BE2C (cell line): ENCODE measurements at regions not wholly inside any gene's neighbourhood (a gene's known extent, or its start where the extent isn't known, plus 50 kb on each side); places are given as distances from the start of the nearest gene placed in this dataset.

Experiments
- DNase-seq: peaks from one replicate; pipeline ENCODE4 v3.0.0-alpha.2; 2020
- H3K27me3 ChIP-seq: fragments of 250-450 bp; sonication (Bioruptor Pico); 2 replicates; pipeline ENCODE4 v1.5.1; 2020; ENCODE audit warnings: mild to moderate bottlenecking
- H3K36me3 ChIP-seq: fragments of 250-450 bp; sonication (Bioruptor Pico); 2 replicates; pipeline ENCODE4 v1.5.1; 2020; ENCODE audit warnings: mild to moderate bottlenecking
- H3K4me1 ChIP-seq: fragments of 250-450 bp; sonication (Bioruptor Pico); 2 replicates; pipeline ENCODE4 v1.5.1; 2020
- H3K4me3 ChIP-seq: 2 replicates; pipeline ENCODE4 v1.5.1; 2011; ENCODE audit warnings: low read depth, low read length
- H3K9me3 ChIP-seq: fragments of 250-450 bp; sonication (Bioruptor Pico); 2 replicates; pipeline ENCODE4 v1.5.1; 2020
- TF ChIP-seq, protein P1 (sequence below): IDR thresholded peaks from 2 replicates; pipeline ENCODE4 v1.5.1; 2012; ENCODE audit warnings: mild to moderate bottlenecking, low read depth, low read length

DNA sequence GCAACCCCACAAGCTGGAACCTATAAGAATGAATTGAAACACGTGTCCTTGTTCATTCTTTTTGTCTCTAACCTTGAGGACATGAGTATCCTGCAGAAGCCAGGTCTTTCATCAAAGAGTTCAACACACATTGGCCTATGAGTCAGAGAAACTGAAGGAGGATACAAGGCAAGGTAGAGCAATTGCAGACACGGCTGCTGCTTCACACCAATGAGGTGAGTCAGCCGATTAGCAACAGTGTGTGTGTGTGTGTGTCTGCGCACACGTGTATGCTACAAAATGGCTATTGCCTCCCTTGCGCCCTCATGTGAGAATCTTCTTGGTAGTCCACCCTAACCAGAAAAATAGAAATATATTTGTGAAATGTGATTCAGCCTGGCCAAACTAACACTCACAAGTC is 1477.7 kb upstream of the IGFBP7 start:
- TF ChIP-seq, protein P1, sequence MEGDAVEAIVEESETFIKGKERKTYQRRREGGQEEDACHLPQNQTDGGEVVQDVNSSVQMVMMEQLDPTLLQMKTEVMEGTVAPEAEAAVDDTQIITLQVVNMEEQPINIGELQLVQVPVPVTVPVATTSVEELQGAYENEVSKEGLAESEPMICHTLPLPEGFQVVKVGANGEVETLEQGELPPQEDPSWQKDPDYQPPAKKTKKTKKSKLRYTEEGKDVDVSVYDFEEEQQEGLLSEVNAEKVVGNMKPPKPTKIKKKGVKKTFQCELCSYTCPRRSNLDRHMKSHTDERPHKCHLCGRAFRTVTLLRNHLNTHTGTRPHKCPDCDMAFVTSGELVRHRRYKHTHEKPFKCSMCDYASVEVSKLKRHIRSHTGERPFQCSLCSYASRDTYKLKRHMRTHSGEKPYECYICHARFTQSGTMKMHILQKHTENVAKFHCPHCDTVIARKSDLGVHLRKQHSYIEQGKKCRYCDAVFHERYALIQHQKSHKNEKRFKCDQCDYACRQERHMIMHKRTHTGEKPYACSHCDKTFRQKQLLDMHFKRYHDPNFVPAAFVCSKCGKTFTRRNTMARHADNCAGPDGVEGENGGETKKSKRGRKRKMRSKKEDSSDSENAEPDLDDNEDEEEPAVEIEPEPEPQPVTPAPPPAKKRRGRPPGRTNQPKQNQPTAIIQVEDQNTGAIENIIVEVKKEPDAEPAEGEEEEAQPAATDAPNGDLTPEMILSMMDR = no peak
- Histone ChIP-seq H3K9me3 (no peaks in the 10 kb centered on the region), H3K4me3 (no peak overlapping the region), H3K36me3 (no peaks in the 10 kb centered on the region), H3K27me3 (no peaks in the 10 kb centered on the region), H3K4me1 (no peaks in the 10 kb centered on the region)
- DNase-seq = no peak

DNA sequence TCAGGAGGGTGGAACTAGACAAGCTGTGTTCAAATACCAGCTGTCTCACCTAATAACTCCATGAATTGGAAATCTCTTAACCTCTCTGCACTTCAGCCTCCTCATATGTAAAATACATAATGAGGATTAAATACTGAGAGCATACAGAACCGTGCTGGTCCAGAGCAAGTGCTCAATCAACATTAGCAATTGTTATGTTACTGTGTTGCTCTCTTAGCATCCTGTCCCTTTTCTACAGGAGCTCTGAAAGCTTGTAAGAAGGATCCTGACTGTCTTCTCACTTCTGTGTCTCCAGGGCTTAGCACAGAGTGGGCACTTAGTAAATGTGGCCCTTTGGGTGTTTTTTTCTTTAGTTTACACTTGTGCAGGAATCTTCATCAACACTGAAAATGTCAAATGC is 1456.1 kb upstream of the IGFBP7 start:
- H3K9me3 ChIP-seq = no peaks in the 10 kb centered on the region; the same call in 1 of the 2 replicates
- H3K27me3 ChIP-seq = no peaks in the 10 kb centered on the region
- no peak overlapping the region for H3K4me3 ChIP-seq
- H3K4me1 ChIP-seq = no peaks in the 10 kb centered on the region
- no peaks in the 10 kb centered on the region for H3K36me3 ChIP-seq
- no peak for DNase-seq
- TF ChIP-seq, protein P1 = no peak

DNA sequence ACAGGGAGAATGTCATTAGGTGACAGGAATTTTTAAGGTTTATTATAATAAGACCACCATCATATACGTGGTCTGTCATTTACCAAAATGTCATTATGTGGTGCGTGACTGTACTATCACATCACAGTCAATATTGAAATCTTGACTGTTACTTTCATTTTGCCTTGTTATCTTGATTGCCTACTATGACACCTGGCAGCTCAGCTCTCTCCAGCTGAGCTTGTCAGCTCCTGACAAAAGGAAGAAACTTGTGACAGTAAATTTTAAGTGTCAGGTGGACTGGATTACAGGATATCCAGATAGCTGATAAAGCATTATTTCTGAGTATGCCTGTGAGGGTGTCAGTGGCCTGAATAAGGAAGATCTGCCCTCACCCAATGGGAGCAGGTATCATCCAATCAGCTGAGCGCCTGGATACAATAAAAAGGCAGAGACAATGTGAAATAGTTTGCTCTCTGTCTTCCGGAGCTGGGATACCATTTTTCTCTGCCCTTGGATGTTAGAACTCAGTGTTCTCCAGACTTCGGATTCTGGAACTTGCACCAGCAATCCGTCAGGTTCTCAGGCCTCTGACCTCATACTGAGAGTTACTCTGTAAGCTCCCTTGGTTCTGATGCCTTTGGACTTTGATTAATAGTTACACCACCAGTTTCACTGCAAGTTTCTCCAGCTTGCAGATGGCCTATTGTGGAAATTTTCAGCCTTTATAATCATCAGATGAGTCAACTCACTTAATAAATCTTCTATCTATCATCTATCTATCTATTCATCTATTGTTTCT is 1454.7 kb upstream of the IGFBP7 start:
- Histone ChIP-seq H3K27me3 (no peaks in the 10 kb centered on the region), H3K36me3 (no peaks in the 10 kb centered on the region), H3K4me3 (no peak overlapping the region), H3K9me3 (no peaks in the 10 kb centered on the region), H3K4me1 (no peaks in the 10 kb centered on the region)
- TF ChIP-seq, protein P1 = no peak
- no peak for DNase-seq

DNA sequence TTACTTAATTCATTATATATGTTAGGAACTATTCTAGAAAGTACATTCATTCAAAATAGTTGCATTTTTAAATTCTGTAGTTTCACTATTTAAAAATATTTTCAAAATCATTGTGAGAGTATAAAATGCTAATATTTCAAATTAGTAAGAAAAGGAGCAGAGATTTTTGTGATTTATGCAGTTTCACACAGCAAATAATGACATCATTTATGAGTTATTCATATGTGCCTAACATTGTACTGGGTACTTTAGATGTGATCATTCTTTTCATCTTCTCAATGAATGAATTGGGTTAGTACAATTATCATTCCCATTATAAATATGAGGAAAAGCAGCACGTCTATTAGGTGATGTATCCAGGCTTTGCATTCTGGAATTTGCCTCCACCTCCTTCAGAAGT is 1451.0 kb upstream of the IGFBP7 start:
- Histone ChIP-seq H3K9me3 (no peaks in the 10 kb centered on the region), H3K4me3 (no peak overlapping the region), H3K36me3 (no peaks in the 10 kb centered on the region), H3K4me1 (no peaks in the 10 kb centered on the region), H3K27me3 (no peaks in the 10 kb centered on the region)
- TF ChIP-seq, protein P1 = no peak
- no peak for DNase-seq

DNA sequence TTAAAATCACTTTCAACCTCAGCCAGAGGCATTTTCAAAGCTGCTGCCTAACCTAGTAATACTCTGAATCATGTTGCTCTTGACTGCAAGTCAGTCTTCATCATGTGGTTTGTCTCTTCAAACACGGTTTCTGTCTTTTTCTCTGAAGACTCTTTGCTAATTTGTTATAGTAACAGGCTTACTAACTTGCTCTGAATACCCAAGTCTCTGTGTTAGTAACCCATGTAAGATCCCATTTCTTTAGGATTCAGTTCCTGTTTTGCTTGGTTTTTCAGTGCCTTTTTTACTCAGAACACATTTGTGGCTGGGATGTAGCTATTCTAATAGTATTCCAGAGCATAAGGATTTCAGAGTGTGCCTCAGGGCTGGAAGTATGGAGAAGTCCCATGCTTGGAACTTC is 1450.6 kb upstream of the IGFBP7 start:
- Histone ChIP-seq H3K27me3 (no peaks in the 10 kb centered on the region), H3K9me3 (no peaks in the 10 kb centered on the region), H3K36me3 (no peaks in the 10 kb centered on the region), H3K4me1 (no peaks in the 10 kb centered on the region), H3K4me3 (no peak overlapping the region)
- no peak for DNase-seq
- TF ChIP-seq, protein P1 = no peak

DNA sequence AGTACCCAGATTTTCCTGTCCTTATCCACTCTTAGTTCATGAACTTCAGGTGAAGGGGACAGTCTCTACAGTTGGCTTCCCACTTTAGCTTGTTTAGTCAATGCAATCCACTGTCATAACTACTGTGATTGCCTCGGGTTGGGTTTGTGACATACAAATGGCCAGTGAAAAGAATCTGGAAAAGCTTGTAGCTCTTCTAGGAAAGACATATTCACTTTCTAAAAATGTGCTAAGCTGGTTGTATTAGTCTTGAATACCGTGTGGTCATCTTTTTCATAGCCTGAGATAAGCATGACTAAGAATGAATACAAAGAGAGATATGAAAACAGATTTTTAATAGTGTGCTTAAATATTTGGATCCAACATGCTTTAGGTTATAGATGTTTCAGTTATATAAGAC is 1443.5 kb upstream of the IGFBP7 start:
- Histone ChIP-seq H3K9me3 (no peaks in the 10 kb centered on the region), H3K36me3 (no peaks in the 10 kb centered on the region), H3K4me1 (no peaks in the 10 kb centered on the region), H3K4me3 (no peak overlapping the region), H3K27me3 (no peaks in the 10 kb centered on the region)
- TF ChIP-seq, protein P1 = no peak
- no peak for DNase-seq
